ENCODE measurements at regions not wholly inside any gene's neighbourhood (a gene's known extent, or its start where the extent isn't known, plus 50 kb on each side); places are given as distances from the start of the nearest gene placed in this dataset. TPM values are rescaled to one million over a fixed set of nuclear protein-coding genes. Genes with fewer than 3 reads are reported as not detected.
"Not testable (repeated sequence)": the region's sequence is repeated elsewhere in the genome, so short reads cannot be mapped to it uniquely, and the experiment has no call there.

GRCh38 chr3:75604286-75604934 is 59.7 kb upstream of the FRG2C start:
- H3K27ac Mint-ChIP-seq (ENCODE audit: unreplicated experiment); H3K27me3 Mint-ChIP-seq (ENCODE audit: unreplicated experiment); H3K9me3 Mint-ChIP-seq (ENCODE audit: unreplicated experiment); H3K4me3 Mint-ChIP-seq (ENCODE audit: unreplicated experiment); DNase-seq (ENCODE audit: extremely low spot score, unreplicated experiment); H3K36me3 Mint-ChIP-seq (ENCODE audit: unreplicated experiment); H3K4me1 Mint-ChIP-seq (ENCODE audit: unreplicated experiment): not testable (repeated sequence)
- peak; percentile 36 for TF ChIP-seq CTCF (IDR thresholded peaks at IDR 0.05)

DNA sequence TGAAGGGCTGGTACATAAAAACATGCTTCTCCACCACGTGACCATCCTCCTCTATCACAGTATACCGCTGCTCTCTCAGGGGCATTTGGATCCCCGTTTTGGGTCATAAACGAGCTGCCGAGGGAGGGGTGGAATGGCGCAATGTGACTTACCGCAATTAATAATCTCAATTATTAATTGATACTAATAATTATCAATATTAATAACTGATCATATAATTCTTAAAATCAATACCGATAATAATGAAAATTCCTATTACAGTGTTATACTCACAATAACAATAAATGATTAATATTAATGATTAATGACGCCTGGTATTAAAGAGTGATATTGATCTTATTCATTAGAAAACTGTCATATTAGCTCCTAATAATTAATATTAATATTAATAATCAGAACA is 56.1 kb upstream of the FRG2C start:
- H3K27me3 Mint-ChIP-seq (ENCODE audit: unreplicated experiment); H3K4me3 Mint-ChIP-seq (ENCODE audit: unreplicated experiment); H3K36me3 Mint-ChIP-seq (ENCODE audit: unreplicated experiment): not testable (repeated sequence)

DNA sequence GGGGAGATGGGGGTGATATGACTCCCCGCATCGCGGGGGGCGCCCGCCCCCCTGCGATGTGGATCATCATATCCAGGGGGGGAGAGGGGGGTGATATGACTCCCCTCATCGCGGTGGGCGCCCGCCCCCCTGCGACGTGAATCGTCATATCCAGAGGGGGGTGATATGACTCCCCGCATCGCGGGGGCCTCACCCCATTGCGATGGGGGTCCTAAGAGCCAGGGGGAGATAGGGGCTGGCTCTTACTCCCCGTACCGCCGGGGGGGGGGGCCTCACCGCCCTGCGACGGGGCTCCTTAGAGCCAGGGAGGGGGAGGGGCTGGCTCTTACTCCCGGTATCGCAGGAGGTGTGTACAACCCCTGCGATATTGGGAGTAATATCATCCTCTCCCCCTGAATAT is 54.5 kb upstream of the FRG2C start:
- not testable (repeated sequence) for H3K27me3 Mint-ChIP-seq (ENCODE audit: unreplicated experiment)

More for the DNA sequence above, 56.1 kb upstream of the FRG2C start:
- not testable (repeated sequence) for H3K27ac Mint-ChIP-seq (ENCODE audit: unreplicated experiment); H3K4me1 Mint-ChIP-seq (ENCODE audit: unreplicated experiment); DNase-seq (ENCODE audit: extremely low spot score, unreplicated experiment); H3K9me3 Mint-ChIP-seq (ENCODE audit: unreplicated experiment)

GRCh38 chr3:75610773-75611172 is 53.4 kb upstream of the FRG2C start:
- no peaks in the 10 kb centered on the region for H3K4me1 Mint-ChIP-seq (ENCODE audit: unreplicated experiment)

More for the DNA sequence above, 54.5 kb upstream of the FRG2C start:
- H3K9me3 Mint-ChIP-seq (ENCODE audit: unreplicated experiment); H3K27ac Mint-ChIP-seq (ENCODE audit: unreplicated experiment); H3K4me1 Mint-ChIP-seq (ENCODE audit: unreplicated experiment); DNase-seq (ENCODE audit: extremely low spot score, unreplicated experiment); H3K4me3 Mint-ChIP-seq (ENCODE audit: unreplicated experiment); H3K36me3 Mint-ChIP-seq (ENCODE audit: unreplicated experiment): not testable (repeated sequence)

GRCh38 chr3:75611724-75612460 is 52.2 kb upstream of the FRG2C start:
- H3K27ac Mint-ChIP-seq (ENCODE audit: unreplicated experiment); H3K4me3 Mint-ChIP-seq (ENCODE audit: unreplicated experiment); H3K27me3 Mint-ChIP-seq (ENCODE audit: unreplicated experiment); H3K9me3 Mint-ChIP-seq (ENCODE audit: unreplicated experiment); H3K36me3 Mint-ChIP-seq (ENCODE audit: unreplicated experiment); DNase-seq (ENCODE audit: extremely low spot score, unreplicated experiment); H3K4me1 Mint-ChIP-seq (ENCODE audit: unreplicated experiment): not testable (repeated sequence)

More at GRCh38 chr3:75610773-75611172, 53.4 kb upstream of the FRG2C start:
- no peak overlapping the region for H3K4me3 Mint-ChIP-seq (ENCODE audit: unreplicated experiment)
- no peaks in the 10 kb centered on the region for H3K27me3 Mint-ChIP-seq (ENCODE audit: unreplicated experiment)
- no peak for TF ChIP-seq CTCF (IDR thresholded peaks at IDR 0.05)
- DNase-seq (ENCODE audit: extremely low spot score, unreplicated experiment), result no peak
- no peaks in the 10 kb centered on the region for H3K36me3 Mint-ChIP-seq (ENCODE audit: unreplicated experiment)
- no peaks in the 10 kb centered on the region for H3K9me3 Mint-ChIP-seq (ENCODE audit: unreplicated experiment)
- no peak overlapping the region for H3K27ac Mint-ChIP-seq (ENCODE audit: unreplicated experiment)

Small RNA genes lying in the stretch of these regions (microRNA-seq; reads per million reads assigned to microRNA genes)
- gene MIR4444-2 (ENCODE audit: unreplicated experiment), result not detected

Measured in osteocyte (in vitro differentiated cells).